22Rv1 (cell line): ENCODE measurements at regions not wholly inside any gene's neighbourhood (a gene's known extent, or its start where the extent isn't known, plus 50 kb on each side); places are given as distances from the start of the nearest gene placed in this dataset.

Experiments used
- CTCF ChIP-seq: fragments of 450-650 bp; IDR thresholded peaks from 2 replicates; pipeline ENCODE4 v1.5.1; 2017; ENCODE audit warnings: mild to moderate bottlenecking
- ZFX ChIP-seq: fragments of 450-650 bp; IDR thresholded peaks from 2 replicates; pipeline ENCODE4 v1.6.1; 2017; ENCODE audit warnings: antibody characterized with exemption, borderline replicate concordance

- TF ChIP-seq CTCF (no peak), ZFX (no peak)
Measured at GRCh38 chr16:49022351-49022963, 259.2 kb downstream of the CBLN1 start.
